Psoas muscle (tissue), 7 donors: ENCODE measurements at regions not wholly inside any gene's neighbourhood (a gene's known extent, or its start where the extent isn't known, plus 50 kb on each side); places are given as distances from the start of the nearest gene placed in this dataset.

Source experiments
- ATAC-seq, 4 donors: fragments of 200-7000 bp; cut with Tn5 transposase; one replicate each; pipeline ENCODE4 v1.9.1; 2020; ENCODE audit warnings: moderate library complexity in 3 of 4, mild to moderate bottlenecking in 2 of 4
- DNase-seq, 2 donors: peaks; one replicate each; pipeline ENCODE4 v3.0.0-alpha.2; 2020
- H3K27ac ChIP-seq: fragments of 200-600 bp; one replicate; pipeline ENCODE4 v1.8.0; 2022
- H3K27me3 ChIP-seq, 3 donors: fragments of 200-600 bp in 1 of 3; one replicate each; pipeline versions ENCODE4 v1.6.1 to v1.8.0; 2013 to 2022; ENCODE audit warnings: low read length in 2 of 3, mild to moderate bottlenecking in 2 of 3, moderate library complexity in 1 of 3; ENCODE audit not compliant: insufficient read depth in 3 of 3
- H3K36me3 ChIP-seq, 2 donors: fragments of 200-600 bp in 1 of 2; one replicate each; pipeline versions ENCODE4 v1.6.1 to v1.8.0; 2013 to 2022; ENCODE audit warnings: low read depth in 1 of 2, mild to moderate bottlenecking in 1 of 2, moderate library complexity in 1 of 2; ENCODE audit not compliant: insufficient read depth in 1 of 2
- H3K4me1 ChIP-seq: fragments of 200-600 bp; one replicate; pipeline ENCODE4 v1.8.0; 2022
- H3K4me3 ChIP-seq: fragments of 200-600 bp; one replicate; pipeline ENCODE4 v1.8.0; 2022; ENCODE audit warnings: mild to moderate bottlenecking
- H3K9me3 ChIP-seq: fragments of 200-600 bp; one replicate; pipeline ENCODE4 v1.8.0; 2022
- CTCF ChIP-seq: fragments of 200-600 bp; IDR thresholded peaks from one replicate; pipeline ENCODE4 v1.8.0; 2022; ENCODE audit warnings: antibody characterized with exemption
- WGBS, 3 donors: extraction: QIAGEN DNeasy Blood & Tissue Kit; methylation state at CpG; one replicate each; pipeline versions ENCODE4 v1.1.6 to v1.1.7; 2013; 5-methylcytosine and 5-hydroxymethylcytosine counted together
- intact Hi-C, 2 donors: fragments of 100-400 bp; cut with DNase I; formaldehyde crosslinking; loops; one replicate each; pipeline versions ENCODE4 v1.11.0 to v1.14.2; 2022
- donor health status: healthy with polysubstance abuse.
- donor health status: DM: no; HTN: no; CAD: no; lungs with moderate emphysema.
- donor health status: Bipolar disorder and iron deficiency.
- donor health status: healthy.
- donor health status: DM: yes; HTN: yes; CAD: no.
- donor health status: DM: no; HTN: no; CAD: no.
- donor health status: DM: yes; HTN: yes; CAD: no.

GRCh38 chr6:9464583-9464982 is 950.3 kb downstream of the TFAP2A start:
- intact Hi-C loops = loop anchor here in 1 of 2 donors (10.0 kb wide), 1 partner anchor 1120 kb away; no protein-coding TSS in a partner anchor
- no peak for DNase-seq
- Histone ChIP-seq H3K36me3 (no peaks in the 10 kb centered on the region), H3K4me1 (no peaks in the 10 kb centered on the region), H3K4me3 (no peak overlapping the region), H3K27me3 (no peaks in the 10 kb centered on the region), H3K27ac (no peak overlapping the region), H3K9me3 (no peaks in the 10 kb centered on the region)
- WGBS, 3 donors = 84 to 96% (median 87%) methylated on average over 2 of the region's 2 CpGs
- ATAC-seq = no peak
- no peak for TF ChIP-seq CTCF

- TF ChIP-seq CTCF = no peak
- H3K27ac ChIP-seq = no peak overlapping the region
- intact Hi-C loops = loop anchor here in 1 of 2 donors (10.0 kb wide), 1 partner anchor 1121 kb away; no protein-coding TSS in a partner anchor
- no peaks in the 10 kb centered on the region for H3K9me3 ChIP-seq
- no peaks in the 10 kb centered on the region for H3K36me3 ChIP-seq
- no peaks in the 10 kb centered on the region for H3K27me3 ChIP-seq
- WGBS, 3 donors = 74 to 79% (median 75%) methylated on average over 4 of the region's 4 CpGs
- no peak overlapping the region for H3K4me3 ChIP-seq
- no peak for ATAC-seq
- H3K4me1 ChIP-seq = no peaks in the 10 kb centered on the region
- no peak for DNase-seq
Observed at GRCh38 chr6:9463311-9463710, 951.6 kb downstream of the TFAP2A start.

GRCh38 chr6:9461188-9461587 is 953.7 kb downstream of the TFAP2A start:
- no peak for DNase-seq
- no peaks in the 10 kb centered on the region for H3K9me3 ChIP-seq
- no peak for TF ChIP-seq CTCF
- H3K4me1 ChIP-seq = no peaks in the 10 kb centered on the region
- 74 to 76% (median 75%) methylated on average over 3 of the region's 3 CpGs for WGBS, 3 donors
- no peaks in the 10 kb centered on the region for H3K36me3 ChIP-seq
- no peak overlapping the region for H3K27ac ChIP-seq
- H3K4me3 ChIP-seq = no peak overlapping the region
- no peaks in the 10 kb centered on the region for H3K27me3 ChIP-seq
- intact Hi-C loops = loop anchor here in 1 of 2 donors (10.0 kb wide), 1 partner anchor 1124 kb away; no protein-coding TSS in a partner anchor
- no peak for ATAC-seq

GRCh38 chr6:9458424-9458823 is 956.5 kb downstream of the TFAP2A start:
- Histone ChIP-seq H3K27ac (no peak overlapping the region), H3K9me3 (no peaks in the 10 kb centered on the region), H3K4me3 (no peak overlapping the region), H3K27me3 (no peaks in the 10 kb centered on the region), H3K4me1 (no peaks in the 10 kb centered on the region), H3K36me3 (no peaks in the 10 kb centered on the region)
- TF ChIP-seq CTCF = no peak
- DNase-seq (no peak), ATAC-seq (no peak)
- 76 to 93% (median 83%) methylated on average over 1 of the region's 1 CpG for WGBS, 3 donors
- intact Hi-C loops = no loop called here
